ENCODE measurements at regions not wholly inside any gene's neighbourhood (a gene's known extent, or its start where the extent isn't known, plus 50 kb on each side); places are given as distances from the start of the nearest gene placed in this dataset.

DNA sequence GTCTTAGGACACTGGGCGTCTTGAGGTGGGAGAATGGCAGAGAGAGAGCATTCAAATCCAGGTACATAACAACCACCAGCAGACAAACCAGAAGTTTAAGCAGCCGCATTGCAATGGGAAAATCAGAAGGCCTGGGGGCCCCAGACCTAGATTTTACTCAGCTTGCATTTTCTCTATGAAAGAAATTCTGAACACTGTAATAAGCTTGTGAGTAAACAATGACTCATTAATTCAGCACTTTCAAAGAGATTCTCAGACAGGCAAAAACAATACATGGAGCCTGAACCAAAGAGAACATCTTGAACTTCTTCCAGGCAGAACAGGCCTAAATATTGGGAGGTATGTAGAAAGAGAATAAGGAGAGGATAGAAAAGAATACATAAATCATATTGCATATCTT, 69.8 kb upstream of the IFNG-AS1 start (continued):
- TF ChIP-seq, protein P1, sequence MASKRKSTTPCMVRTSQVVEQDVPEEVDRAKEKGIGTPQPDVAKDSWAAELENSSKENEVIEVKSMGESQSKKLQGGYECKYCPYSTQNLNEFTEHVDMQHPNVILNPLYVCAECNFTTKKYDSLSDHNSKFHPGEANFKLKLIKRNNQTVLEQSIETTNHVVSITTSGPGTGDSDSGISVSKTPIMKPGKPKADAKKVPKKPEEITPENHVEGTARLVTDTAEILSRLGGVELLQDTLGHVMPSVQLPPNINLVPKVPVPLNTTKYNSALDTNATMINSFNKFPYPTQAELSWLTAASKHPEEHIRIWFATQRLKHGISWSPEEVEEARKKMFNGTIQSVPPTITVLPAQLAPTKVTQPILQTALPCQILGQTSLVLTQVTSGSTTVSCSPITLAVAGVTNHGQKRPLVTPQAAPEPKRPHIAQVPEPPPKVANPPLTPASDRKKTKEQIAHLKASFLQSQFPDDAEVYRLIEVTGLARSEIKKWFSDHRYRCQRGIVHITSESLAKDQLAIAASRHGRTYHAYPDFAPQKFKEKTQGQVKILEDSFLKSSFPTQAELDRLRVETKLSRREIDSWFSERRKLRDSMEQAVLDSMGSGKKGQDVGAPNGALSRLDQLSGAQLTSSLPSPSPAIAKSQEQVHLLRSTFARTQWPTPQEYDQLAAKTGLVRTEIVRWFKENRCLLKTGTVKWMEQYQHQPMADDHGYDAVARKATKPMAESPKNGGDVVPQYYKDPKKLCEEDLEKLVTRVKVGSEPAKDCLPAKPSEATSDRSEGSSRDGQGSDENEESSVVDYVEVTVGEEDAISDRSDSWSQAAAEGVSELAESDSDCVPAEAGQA (IDR thresholded peaks at IDR 0.05; ENCODE audit: low read depth), result no peak
- TF ChIP-seq, protein P1 (CRISPR knock-in tag; IDR thresholded peaks at IDR 0.05; ENCODE audit: borderline replicate concordance), result no peak
- TF ChIP-seq KDM4B (CRISPR knock-in tag; IDR thresholded peaks at IDR 0.05), result no peak

GRCh38 chr12:67920413-67920812, 68.8 kb upstream of the IFNG-AS1 start:
- no peak for FAIRE-seq
- no peak for TF ChIP-seq ZNF790 (CRISPR knock-in tag; IDR thresholded peaks at IDR 0.05; ENCODE audit: borderline replicate concordance)
- no peak for TF ChIP-seq CCAR2 (optimal IDR thresholded peaks at IDR 0.05; ENCODE audit: low read depth, low read length)
- TF ChIP-seq ZNF275 (CRISPR knock-in tag; IDR thresholded peaks at IDR 0.05; ENCODE audit: borderline replicate concordance), result no peak
- TF ChIP-seq KMT2B (CRISPR knock-in tag; IDR thresholded peaks at IDR 0.05), result no peak
- TF ChIP-seq, protein P2, sequence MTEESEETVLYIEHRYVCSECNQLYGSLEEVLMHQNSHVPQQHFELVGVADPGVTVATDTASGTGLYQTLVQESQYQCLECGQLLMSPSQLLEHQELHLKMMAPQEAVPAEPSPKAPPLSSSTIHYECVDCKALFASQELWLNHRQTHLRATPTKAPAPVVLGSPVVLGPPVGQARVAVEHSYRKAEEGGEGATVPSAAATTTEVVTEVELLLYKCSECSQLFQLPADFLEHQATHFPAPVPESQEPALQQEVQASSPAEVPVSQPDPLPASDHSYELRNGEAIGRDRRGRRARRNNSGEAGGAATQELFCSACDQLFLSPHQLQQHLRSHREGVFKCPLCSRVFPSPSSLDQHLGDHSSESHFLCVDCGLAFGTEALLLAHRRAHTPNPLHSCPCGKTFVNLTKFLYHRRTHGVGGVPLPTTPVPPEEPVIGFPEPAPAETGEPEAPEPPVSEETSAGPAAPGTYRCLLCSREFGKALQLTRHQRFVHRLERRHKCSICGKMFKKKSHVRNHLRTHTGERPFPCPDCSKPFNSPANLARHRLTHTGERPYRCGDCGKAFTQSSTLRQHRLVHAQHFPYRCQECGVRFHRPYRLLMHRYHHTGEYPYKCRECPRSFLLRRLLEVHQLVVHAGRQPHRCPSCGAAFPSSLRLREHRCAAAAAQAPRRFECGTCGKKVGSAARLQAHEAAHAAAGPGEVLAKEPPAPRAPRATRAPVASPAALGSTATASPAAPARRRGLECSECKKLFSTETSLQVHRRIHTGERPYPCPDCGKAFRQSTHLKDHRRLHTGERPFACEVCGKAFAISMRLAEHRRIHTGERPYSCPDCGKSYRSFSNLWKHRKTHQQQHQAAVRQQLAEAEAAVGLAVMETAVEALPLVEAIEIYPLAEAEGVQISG (CRISPR knock-in tag; IDR thresholded peaks at IDR 0.05), result no peak
- TF ChIP-seq, protein P3, sequence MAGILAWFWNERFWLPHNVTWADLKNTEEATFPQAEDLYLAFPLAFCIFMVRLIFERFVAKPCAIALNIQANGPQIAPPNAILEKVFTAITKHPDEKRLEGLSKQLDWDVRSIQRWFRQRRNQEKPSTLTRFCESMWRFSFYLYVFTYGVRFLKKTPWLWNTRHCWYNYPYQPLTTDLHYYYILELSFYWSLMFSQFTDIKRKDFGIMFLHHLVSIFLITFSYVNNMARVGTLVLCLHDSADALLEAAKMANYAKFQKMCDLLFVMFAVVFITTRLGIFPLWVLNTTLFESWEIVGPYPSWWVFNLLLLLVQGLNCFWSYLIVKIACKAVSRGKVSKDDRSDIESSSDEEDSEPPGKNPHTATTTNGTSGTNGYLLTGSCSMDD (CRISPR knock-in tag; IDR thresholded peaks at IDR 0.05), result no peak
- TF ChIP-seq, protein P4, sequence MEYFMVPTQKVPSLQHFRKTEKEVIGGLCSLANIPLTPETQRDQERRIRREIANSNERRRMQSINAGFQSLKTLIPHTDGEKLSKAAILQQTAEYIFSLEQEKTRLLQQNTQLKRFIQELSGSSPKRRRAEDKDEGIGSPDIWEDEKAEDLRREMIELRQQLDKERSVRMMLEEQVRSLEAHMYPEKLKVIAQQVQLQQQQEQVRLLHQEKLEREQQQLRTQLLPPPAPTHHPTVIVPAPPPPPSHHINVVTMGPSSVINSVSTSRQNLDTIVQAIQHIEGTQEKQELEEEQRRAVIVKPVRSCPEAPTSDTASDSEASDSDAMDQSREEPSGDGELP (IDR thresholded peaks at IDR 0.05; ENCODE audit: borderline replicate concordance, low read depth), result no peak

More at GRCh38 chr12:67920413-67920812, 68.8 kb upstream of the IFNG-AS1 start:
- Histone ChIP-seq H3K9ac (ENCODE audit: insufficient read depth, low read depth, low read length) (no peak overlapping the region), H3K9me3 (ENCODE audit: low read length) (no peaks in the 10 kb centered on the region), H3K36me3 (replicated peaks in 1 of 2; ENCODE audit: control insufficient read depth in 1 of 2, insufficient read depth in 2 of 2, low read length in 2 of 2) (no peaks in the 10 kb centered on the region), H3K27ac (ENCODE audit: extremely low read length, insufficient read depth, low read length) (no peak overlapping the region), H3K4me3 (replicated peaks in 1 of 3; ENCODE audit: insufficient read depth in 1 of 3, low read depth in 2 of 3, low read length in 3 of 3) (no peak overlapping the region), H3K27me3 (ENCODE audit: control insufficient read depth in 1 of 2, insufficient read depth in 2 of 2, low read length in 2 of 2) (no peaks in the 10 kb centered on the region; a peak in 1 of 5 replicates), H4K20me1 (ENCODE audit: insufficient read depth, low read length) (no peaks in the 10 kb centered on the region), H3K79me2 (ENCODE audit: insufficient read depth, low read length) (no peaks in the 10 kb centered on the region), H3K4me2 (ENCODE audit: low read depth, low read length) (no peak overlapping the region), H2AFZ (ENCODE audit: low read length) (no peak overlapping the region), H3K4me1 (ENCODE audit: insufficient read depth, low read length) (no peaks in the 10 kb centered on the region)
- in situ Hi-C loops (cut with HindIII; ENCODE audit: extremely low pct_ligation_motif_present, low pct_unique_long_range_greater_than_20kb), result no loop called here
- BruUV-seq (replicated peaks), result no TSS peak
- ChIA-PET CTCF (ENCODE audit: low intra/inter-chr PET ratio, low total read pairs) (no interaction called here), POLR2A (no interaction called here)
- no peak for DNase-seq (ENCODE audit: low spot score)
- intact Hi-C loops (cut with micrococcal nuclease; ENCODE audit: unreplicated experiment), result no loop called here
- WGBS (ENCODE audit: low lambda C conversion rate), result 4% methylated on average over 2 of the region's 2 CpGs
- no peak for ATAC-seq
